ENCODE measurements at regions not wholly inside any gene's neighbourhood (a gene's known extent, or its start where the extent isn't known, plus 50 kb on each side); places are given as distances from the start of the nearest gene placed in this dataset.

DNA sequence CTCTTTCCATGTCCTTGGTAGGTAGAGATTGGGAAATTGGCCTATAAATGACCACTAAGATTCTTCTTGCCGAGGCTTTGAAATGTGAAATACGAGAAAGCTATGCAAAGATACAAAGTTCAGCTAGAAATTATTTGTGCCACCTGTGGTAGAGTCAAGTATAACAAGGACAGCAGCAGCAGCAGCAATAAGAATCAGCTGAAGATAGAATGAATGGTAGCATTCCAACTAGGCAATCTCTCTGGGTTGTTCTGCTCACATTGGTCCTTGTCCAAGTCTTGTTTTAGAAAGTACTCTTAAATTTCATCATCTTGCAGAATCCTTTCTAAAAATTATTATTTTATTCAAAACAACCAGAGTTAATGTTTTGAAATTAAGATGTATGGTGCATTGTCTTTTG lies 67.8 kb upstream of the PCDH10 start:
- DNase-seq (ENCODE audit: low read depth) (no peak), FAIRE-seq (no peak)
- TF ChIP-seq, protein P1, sequence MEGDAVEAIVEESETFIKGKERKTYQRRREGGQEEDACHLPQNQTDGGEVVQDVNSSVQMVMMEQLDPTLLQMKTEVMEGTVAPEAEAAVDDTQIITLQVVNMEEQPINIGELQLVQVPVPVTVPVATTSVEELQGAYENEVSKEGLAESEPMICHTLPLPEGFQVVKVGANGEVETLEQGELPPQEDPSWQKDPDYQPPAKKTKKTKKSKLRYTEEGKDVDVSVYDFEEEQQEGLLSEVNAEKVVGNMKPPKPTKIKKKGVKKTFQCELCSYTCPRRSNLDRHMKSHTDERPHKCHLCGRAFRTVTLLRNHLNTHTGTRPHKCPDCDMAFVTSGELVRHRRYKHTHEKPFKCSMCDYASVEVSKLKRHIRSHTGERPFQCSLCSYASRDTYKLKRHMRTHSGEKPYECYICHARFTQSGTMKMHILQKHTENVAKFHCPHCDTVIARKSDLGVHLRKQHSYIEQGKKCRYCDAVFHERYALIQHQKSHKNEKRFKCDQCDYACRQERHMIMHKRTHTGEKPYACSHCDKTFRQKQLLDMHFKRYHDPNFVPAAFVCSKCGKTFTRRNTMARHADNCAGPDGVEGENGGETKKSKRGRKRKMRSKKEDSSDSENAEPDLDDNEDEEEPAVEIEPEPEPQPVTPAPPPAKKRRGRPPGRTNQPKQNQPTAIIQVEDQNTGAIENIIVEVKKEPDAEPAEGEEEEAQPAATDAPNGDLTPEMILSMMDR (IDR thresholded peaks at IDR 0.05; ENCODE audit: insufficient read depth, low read length, severe bottlenecking): no peak
- Histone ChIP-seq H3K36me3 (ENCODE audit: control insufficient read depth, insufficient read depth, low read length) (no peaks in the 10 kb centered on the region), H3K27me3 (ENCODE audit: control insufficient read depth, insufficient read depth, low read length) (no peaks in the 10 kb centered on the region), H3K4me3 (ENCODE audit: low read depth, low read length) (no peak overlapping the region)

DNA sequence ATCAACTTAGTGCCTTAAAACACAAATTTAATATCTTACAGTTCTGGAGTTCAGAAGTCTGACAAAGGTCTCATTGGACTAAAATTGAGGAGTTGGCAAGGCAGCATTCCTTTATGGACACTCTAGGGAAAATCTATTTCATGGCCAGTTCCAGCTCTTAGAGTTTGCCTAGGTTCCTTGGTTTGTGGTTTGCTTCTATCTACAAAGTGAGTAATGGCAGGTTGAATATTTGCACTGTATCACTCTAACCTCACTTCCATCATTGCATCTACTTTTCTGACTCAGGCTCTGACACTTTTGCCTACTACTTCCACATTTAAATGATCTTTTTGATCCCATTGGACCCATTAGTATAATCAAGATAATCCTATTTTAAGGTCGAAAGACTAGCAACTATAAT lies 64.7 kb upstream of the PCDH10 start:
- TF ChIP-seq, protein P1 (IDR thresholded peaks at IDR 0.05; ENCODE audit: insufficient read depth, low read length, severe bottlenecking): no peak
- no peak overlapping the region for H3K4me3 ChIP-seq (ENCODE audit: low read depth, low read length)
- no peak for DNase-seq (ENCODE audit: low read depth)

DNA sequence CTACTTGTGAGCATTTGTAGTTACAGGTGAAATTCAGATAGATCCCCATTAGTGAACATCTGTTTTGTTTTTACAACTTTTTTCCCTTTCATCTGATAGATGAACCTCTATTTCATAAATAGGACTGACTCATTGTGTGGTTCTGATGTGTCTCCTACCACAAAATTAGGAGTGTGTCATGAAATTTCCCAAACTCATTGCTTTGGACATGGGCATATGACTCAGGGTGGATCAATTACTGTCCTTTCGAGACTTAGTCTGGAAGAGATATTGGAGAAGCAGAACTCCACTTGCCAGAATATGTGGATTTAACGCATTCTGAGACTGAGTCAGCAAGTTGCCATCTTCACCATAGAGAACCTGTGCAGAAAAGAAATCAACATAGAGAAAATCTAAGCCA lies 53.5 kb upstream of the PCDH10 start:
- Histone ChIP-seq H3K4me3 (ENCODE audit: low read depth, low read length) (no peak overlapping the region), H3K36me3 (ENCODE audit: control insufficient read depth, insufficient read depth, low read length) (no peaks in the 10 kb centered on the region), H3K27me3 (ENCODE audit: control insufficient read depth, insufficient read depth, low read length) (no peaks in the 10 kb centered on the region)
- DNase-seq (ENCODE audit: low read depth) (no peak), FAIRE-seq (no peak)
- TF ChIP-seq, protein P1 (IDR thresholded peaks at IDR 0.05; ENCODE audit: insufficient read depth, low read length, severe bottlenecking): no peak

More for the DNA sequence above, 64.7 kb upstream of the PCDH10 start:
- H3K27me3 ChIP-seq (ENCODE audit: control insufficient read depth, insufficient read depth, low read length): no peaks in the 10 kb centered on the region
- H3K36me3 ChIP-seq (ENCODE audit: control insufficient read depth, insufficient read depth, low read length): no peaks in the 10 kb centered on the region
- FAIRE-seq: no peak

DNA sequence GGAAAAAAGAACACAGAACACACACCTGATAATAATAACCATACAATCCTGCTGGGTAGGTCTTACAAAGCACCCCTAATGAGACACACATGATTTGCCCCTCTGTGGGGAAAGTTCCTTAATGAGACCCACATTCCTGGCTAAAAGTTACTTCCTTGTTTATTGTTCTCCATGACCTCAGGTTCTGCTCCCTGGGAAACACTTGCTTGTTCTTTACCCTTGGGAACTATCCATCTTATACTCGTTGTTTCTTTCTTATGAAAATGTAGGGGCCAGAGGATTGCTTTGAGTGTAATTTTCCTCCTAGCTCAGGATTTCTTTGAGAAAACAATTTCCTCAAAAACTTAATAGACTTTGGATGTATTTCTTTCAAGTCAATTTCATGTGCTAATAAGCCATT lies 52.1 kb upstream of the PCDH10 start:
- DNase-seq (ENCODE audit: low read depth) (no peak), FAIRE-seq (no peak)
- Histone ChIP-seq H3K4me3 (ENCODE audit: low read depth, low read length) (no peak overlapping the region), H3K36me3 (ENCODE audit: control insufficient read depth, insufficient read depth, low read length) (no peaks in the 10 kb centered on the region), H3K27me3 (ENCODE audit: control insufficient read depth, insufficient read depth, low read length) (no peaks in the 10 kb centered on the region)
- TF ChIP-seq, protein P1 (IDR thresholded peaks at IDR 0.05; ENCODE audit: insufficient read depth, low read length, severe bottlenecking): no peak
